HG03039 (cell line): ENCODE measurements at regions not wholly inside any gene's neighbourhood (a gene's known extent, or its start where the extent isn't known, plus 50 kb on each side); places are given as distances from the start of the nearest gene placed in this dataset.

ENCODE experiments used
- ATAC-seq: cut with Tn5 transposase; IDR thresholded peaks from one replicate; pipeline ENCODE4 v1.9.1; 2021; ENCODE audit warnings: mild to moderate bottlenecking, moderate library complexity; ENCODE audit not compliant: unreplicated experiment

DNA sequence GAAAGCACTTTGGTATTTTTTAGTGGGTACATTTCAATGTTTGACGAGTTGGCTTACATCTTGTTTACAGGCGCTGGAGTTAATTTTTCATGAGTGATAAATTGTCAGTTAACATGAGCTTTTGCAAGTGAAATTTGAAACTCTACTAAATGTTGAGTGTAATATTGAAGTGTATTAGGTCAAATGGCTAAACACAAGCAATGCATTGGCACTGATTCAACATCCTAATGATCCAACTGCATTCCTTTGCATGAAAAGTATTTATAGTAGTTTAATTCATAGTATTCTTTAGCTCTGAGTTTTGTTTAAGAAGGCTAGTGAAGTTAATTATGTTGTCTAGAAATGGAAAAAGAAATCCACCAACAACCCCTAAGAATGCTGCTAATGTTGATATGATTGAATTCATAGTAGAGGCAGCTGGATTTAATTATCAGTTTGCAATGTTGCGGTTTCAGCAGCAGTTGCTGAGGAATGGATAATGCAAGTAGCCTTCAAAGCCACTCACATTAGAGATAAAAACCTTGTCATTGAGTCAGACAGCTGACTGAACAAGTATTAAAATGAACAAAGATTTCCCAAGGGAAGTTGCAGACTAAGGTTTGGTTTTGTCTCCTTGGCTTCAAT is 245.6 kb upstream of the GOLIM4 start:
- no peak for ATAC-seq

DNA sequence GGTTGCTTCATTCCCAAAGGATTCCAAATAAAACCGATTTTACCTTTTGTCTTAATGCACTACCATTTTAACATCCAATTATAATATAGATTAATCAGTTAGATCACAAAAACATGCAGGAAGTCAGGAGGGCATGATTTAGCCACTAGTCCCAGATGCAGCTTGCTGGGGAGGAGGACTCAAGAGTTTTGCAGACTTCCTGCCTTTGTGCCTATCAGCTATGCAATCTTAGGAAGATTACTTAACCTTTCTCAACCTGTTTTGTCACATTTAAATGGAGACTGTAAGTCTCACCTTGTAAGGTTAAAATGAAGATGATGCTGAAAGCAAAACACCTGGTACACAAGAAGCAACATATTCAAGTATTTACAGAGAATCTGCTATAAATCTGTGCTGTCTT is 242.4 kb upstream of the GOLIM4 start:
- ATAC-seq = no peak

DNA sequence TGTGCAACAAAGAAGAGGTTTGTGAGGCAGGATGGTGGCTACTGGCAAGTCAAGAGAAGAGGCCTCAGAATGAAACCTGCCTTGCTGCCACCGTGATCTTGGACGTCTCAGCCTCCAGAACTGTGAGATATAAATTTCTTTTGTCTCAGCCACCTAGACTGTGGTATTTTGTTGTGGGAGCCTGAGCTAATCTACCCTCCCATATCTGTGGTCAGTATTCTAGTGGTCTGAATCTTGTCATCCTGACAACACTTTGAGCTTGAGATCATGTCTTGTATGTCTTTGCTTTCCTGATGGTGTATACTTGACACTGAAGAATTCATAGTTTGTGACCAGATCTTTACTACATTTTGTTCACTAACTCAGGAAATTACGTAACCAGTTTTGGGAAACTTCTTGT is 240.6 kb upstream of the GOLIM4 start:
- no peak for ATAC-seq

DNA sequence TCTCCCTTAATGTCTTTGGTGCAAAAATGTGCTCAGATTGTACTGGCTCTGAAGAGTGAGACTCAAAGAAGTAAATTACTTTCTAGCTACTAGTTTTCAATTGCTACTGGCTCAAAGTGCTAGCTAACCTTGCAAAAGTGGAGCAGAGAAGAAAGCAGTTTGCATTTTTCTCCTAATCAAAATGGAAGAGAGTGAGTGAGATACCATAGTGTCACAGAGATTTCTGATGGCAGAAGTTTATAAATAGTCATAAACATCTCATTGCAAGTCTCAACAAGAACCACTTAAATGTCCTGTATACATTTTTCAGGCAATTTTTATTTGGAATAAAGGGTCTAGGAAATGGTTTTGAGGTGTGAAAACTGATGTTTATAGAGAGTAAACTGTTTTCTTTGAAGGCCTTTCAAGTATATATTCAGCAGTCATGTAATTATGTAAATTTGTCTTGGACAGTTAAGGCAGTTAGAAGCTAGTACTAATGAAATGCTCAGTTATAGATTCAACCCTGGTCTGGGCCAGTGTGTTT is 237.7 kb upstream of the GOLIM4 start:
- ATAC-seq = no peak

DNA sequence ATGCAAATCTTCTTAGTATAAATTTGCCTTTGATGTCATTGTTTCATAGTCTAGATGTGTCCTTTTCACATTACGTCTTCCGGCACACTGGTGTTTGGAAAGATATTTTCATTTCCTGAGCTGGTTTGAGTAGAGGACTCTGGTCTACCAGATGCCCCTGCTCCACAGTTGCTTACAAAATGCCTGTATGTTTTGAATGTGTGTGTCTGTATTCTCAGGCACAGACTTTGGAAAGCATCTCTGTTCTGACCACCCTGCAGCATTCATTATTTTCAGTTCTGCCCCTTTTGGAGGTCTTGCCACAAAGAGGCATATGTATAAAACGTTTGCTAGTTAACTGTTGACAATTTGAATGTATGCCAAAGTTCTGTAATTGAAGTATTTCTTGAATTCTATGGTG is 236.0 kb upstream of the GOLIM4 start:
- no peak for ATAC-seq

DNA sequence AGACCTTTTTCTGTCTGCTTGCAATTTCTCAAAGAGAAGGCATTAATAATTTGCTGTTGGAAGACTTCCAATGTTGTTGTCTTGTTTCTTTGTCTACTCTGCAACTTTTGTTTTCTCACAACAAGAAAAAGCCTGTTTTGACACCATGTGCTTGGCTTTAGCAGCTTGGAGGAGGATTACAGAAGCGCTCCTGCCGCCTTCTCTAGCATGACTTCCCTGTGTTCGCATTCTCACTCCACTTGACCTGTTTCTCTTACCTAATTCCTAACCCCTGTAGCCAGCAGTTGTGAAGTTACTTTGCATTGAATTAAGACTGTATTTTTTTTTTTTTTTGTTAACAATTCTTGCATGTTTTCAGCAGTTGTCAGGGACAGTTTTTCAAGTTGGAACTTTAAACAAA is 235.3 kb upstream of the GOLIM4 start:
- no peak for ATAC-seq

DNA sequence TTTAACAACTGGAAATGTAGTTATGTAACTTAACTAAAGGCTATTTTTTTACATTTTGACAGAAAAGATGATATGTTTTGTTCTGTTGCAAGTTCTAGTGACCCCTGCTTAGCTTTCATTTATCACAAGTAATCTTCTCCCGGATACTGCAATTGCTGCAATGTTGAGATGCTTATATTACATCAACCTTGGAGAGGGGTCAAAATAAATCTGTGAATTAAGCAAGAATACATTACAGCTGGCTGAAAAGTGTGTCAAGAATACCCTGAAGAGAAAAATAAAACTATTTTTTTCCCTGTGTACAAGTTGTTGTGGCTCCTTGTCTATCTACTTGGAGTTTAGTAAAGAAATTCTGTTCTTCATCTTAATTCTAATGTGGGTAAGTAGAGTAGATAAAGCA is 232.1 kb upstream of the GOLIM4 start:
- no peak for ATAC-seq

DNA sequence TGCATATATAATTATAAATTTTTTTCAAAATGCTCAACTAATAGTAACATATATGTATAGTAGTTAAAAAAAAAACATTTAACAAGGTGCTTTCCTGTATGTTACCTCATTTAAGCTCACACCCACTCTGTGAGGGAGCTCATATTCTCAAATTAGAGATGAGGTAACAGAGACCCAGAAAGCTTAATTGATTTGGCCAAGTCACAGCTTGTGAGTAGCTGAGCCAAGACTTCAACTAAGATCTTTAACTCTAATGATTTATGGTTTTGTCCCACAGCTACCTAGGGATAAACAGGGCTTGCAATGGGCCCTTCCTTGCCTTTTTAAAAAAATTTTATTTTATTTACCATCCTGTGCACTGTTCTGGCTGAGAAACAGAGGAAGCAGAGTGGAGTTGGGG is 230.0 kb upstream of the GOLIM4 start:
- ATAC-seq = no peak

DNA sequence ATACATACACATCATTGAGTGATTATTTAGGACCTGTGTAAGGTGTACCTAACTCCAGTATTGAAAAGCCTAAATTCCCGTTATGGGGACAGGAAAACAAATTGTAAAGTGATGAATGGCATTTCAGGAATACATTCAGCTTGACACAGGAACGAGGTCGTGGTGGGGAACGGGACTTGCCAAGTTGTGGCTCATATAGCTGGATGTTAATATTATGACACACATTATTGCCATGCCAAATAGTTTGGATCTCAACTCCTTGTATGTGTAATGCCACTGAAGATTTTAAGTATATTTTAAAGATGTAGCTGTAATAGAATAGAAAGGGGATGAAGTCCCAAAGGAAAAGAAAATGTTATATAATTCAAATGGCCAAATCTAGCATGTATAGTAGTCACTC is 227.2 kb upstream of the GOLIM4 start:
- no peak for ATAC-seq

DNA sequence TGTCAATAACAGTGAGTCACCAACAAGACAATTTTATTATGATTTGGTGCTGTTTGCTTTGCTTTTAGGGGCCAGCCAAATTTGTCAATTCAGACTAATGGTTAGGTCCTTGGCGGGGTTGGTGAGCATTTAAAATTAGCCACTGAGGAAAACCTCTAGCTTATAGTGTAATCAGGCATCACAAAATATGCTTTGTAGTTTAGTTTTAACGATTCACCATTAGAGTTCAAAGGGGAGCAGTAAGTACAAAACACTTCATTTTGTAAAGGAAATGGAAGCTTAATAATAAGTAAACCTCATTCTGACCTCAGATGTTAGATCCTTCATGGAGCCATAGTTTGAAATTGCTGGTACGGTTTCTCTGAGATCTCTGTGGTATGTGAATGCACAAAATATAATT is 218.4 kb upstream of the GOLIM4 start:
- ATAC-seq = no peak

DNA sequence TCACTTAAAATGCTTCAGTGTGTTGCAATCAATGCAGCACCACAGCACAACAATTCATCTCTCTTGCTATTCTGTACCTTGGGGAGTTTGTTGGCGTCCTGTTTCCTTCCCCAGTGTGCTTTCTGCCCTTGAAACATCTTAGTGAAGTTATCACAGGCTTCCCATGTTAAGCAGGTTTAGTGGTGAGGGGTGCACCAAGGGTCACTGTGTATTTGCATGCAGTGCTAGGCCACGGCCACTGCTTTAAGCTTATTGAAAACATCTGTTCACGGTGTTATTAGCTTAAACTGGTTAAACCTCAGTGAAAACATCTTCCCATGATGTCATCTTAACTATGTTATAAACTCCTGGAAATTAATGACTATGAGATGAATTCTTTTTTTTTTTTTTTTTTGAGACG is 217.3 kb upstream of the GOLIM4 start:
- no peak for ATAC-seq

DNA sequence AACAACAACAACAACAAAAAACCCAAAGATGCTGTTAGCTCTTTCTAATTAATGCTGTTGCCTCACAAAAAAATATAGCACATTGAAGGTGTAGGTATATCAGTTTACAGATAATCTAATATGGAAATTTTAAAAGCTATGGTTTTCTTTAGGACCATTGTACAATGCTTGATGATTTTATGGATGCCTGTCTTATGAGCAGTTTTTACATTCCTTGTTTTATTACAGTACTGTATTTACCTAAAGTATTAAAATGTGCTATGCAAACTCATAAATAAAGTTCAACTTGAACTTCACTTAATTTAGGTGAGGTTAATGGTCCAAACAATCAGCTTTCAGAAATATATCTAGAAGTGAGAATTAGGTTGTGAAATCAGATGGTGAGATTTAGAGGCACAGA is 212.2 kb upstream of the GOLIM4 start:
- no peak for ATAC-seq

DNA sequence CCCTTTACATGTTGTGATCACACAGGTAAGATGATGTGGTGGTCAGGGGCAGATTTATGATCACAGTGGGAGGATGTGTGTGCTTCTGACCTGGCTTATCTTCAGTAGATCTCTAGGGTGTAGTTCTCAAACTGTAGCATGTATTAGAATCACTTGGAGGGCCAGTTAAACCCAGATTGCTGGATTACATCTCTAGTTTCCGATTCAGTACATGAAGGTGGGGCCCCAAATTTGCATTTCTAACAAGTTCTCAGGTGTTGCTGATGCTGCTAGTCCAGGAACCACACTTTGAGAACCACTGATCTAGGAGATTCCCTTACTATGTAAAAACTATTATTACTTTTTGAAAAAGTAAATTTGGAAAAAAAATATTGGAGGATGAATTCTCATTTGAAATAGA is 199.3 kb upstream of the GOLIM4 start:
- ATAC-seq = no peak

DNA sequence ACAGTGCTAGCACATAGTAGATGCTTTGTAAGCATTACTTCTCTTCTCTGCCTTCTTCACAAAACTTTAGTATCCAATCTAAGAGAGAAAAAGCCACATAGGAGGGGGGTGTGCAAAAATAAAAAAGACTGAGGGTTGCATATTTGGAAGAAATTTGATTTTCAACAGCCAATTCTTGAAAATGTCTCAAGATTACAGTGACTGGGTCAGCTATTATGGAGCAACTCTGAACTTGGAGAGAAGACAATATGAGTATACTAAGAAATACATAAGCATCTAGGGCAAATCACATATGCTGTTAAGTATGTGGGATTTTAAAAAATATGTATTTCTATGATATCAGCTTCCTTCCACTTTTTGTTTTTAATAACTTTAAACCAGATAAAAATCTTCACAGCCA is 196.6 kb upstream of the GOLIM4 start:
- no peak for ATAC-seq

DNA sequence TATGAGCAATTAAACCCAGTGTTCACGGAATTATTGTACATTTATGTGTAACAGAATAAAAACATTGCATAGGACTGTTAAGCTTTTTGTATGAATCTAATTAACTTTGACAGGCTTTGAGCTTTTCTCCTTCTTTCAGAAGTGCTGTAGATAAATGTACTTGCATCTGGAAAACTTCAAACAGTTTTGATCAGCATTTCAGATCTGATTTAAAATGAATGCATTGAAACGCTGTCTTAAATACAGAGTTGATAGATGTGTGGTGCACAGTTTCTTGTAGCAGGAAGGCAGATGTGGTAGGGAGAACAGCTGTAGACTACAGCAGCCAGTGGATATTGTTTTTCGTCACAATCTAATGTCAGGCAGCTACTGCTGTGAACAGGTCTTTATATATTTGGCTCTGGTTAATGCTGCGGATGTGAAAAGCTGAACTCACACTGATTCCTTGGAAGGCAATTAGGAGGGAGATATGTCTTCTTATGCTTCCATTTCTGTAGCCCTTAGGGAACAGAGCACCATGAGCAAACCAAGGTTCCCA is 193.8 kb upstream of the GOLIM4 start:
- ATAC-seq = no peak

DNA sequence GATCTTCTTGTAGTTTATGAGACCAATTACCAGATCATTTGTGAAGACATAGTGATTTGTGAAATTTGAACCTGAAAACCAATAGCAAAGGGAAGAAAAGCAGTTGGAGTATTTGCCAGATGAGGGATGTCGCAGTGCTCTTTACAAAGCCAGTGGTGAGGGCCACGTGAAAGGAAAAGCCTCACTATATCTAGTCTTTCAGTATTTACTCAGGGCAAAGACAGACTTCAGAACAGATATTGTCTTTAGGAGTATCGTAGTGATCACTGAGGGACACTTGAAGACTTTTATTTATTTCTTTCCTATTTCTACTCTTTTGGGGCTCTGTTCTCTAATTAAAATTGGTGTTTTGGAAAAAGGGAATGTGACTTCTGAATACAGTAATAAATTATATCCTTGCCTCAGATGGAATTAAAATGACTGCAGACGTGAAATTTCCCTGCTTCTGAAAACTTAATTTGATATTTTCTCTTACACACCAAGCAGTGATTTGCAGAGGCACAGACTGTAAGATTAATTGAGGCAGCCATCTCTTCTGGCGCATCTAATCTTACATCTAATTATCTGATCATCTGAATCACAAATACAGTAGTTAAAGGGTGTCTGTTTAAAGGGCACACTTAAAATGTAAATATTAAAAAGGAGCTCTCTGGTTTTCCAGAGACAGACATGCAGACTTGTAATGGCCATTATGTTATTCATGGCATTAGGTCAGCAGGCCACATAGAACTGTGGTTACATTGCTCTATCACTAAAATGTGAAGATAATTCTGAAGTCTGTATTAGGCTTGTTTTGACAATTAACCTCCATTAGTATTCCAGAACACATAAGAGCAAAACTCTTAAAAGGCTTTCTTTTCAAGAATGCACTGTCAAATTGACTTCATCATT is 193.0 kb upstream of the GOLIM4 start:
- ATAC-seq = no peak

DNA sequence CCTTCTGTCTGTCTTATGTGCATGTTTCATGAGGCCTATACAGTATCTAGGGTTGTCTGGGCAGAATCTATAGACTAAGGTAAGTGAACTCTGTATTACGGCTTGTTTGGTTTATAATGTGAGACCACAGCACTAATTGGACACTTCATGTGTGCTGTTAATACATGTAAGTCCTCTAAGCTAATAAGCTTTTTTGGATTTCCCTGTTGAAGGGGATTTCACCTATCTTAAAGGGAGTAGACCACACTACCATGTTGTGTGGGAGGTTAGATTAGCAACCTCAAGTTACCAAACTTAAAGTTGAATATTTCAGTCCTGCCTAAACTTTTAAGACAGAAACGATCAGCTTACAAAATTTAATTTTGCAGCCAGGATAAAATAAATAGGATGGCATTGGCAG is 189.8 kb upstream of the GOLIM4 start:
- ATAC-seq = peak; percentile 62

DNA sequence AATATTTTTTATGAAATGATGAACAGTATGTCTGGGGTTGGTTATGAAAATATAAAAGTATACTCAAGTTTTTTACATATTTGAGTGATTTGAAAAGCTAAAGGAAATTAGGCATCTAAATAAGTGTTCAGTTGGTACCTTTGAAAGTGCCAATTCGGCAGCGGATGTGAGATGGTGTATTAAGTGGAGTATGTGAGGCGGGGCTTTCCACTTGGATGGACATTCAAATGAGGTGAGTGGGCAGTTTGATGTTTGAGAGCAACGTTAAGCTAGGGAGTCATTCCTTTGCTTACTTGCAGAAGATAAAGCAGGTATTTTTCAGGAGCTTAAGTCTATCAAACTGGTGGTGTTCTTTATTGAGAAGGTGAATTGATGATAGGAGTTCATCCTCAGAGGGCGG is 189.0 kb upstream of the GOLIM4 start:
- ATAC-seq = no peak

DNA sequence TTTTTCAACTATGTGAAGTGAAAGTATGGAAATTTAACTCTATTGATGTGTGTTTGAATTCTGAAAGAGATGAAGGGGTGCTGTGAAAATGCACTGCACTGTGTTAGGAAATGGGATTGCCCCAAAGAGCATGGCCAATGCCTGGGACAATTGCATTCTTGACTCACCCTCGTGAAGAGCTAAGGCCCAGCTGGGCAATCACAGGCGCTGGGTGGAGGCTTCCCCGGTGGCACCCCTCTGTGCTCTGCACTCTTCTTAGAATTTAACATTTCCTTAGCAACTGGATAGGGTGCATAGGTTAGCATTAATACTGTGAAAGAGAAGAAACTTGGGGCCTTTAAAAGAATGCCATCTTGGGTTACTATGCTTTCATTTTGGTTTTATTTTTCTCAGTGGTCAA is 179.9 kb upstream of the GOLIM4 start:
- ATAC-seq = no peak

DNA sequence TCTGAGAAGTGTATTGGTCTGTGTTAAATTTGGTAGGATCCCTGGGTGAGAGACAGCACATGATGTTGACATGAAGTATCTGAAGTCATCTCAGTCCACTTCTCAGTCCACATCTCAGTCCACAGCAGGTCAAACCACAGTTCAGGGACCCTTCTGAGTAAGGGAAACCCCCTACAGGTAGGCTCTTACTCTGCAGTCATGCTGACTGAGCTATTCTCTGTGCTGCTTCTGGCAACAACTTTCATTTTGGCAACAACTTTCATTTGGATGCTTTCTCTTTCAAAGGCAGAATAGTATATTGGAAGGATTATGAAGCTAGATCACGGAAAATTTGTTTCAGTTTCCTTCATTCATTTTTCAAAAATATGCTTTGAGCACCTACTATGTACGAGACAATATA is 178.2 kb upstream of the GOLIM4 start:
- ATAC-seq = peak; percentile 81

DNA sequence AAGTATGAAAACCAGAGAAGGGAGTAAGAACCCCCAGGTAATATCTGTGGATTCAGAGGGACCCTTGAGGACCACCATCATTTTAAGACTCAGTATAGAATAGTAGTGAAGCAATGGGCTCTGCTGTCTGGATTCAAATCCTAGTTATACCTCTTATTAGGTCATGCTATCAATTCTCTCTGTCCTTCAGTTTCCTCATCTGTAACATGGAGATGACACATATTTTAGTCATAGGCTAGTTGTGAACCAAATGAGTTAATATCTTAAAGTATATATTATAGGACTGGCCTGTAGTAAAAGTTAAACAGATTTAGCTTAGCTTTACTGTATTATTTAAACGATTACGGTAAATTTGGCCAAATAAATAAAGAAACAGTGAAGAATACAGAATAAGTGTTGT is 177.3 kb upstream of the GOLIM4 start:
- ATAC-seq = no peak

DNA sequence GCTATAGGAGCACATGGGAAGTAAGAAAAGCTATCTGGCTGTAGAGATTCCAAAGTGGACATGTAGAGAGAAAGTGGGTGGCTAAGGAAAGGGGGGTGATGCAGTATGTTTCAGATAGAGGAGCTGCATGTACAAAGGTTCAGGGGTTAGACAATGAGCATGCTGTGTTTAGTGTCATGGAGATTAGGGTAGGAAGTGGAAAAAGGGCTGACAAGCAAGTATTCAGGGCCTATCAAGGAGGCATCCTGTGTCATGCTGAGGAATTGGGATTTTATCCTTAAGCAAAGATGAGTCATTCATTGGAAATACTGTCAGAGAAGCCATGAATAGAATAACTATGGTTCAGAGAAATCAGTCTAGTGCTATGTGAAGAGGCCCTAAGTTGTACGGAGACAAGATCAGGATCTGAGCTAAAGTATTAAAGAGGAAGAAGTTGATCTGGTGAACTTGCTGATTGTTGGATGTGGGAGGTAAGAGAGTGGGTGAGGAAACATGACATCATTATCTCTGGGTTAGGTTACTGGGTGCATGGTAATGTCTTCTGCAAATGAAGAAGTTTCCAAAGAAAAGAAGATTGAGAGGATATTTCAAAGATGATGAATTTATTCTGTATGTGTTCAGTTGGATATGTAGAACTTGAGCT is 176.7 kb upstream of the GOLIM4 start:
- ATAC-seq = no peak
